ENCODE measurements at regions not wholly inside any gene's neighbourhood (a gene's known extent, or its start where the extent isn't known, plus 50 kb on each side); places are given as distances from the start of the nearest gene placed in this dataset.

GRCh38 chr1:38289034-38289433 is 242.4 kb upstream of the POU3F1 start:
- no peaks in the 10 kb centered on the region for H3K9me3 ChIP-seq (ENCODE audit: insufficient read depth, low read length)
- H3K27me3 ChIP-seq (ENCODE audit: low read length): 0 out of 2 replicates have a peak, but pooled peaks cover 4% of the 10 kb centered on the region
- no peak for TF ChIP-seq EZH2phosphoT487 (conservative IDR thresholded peaks at IDR 0.05; ENCODE audit: low read length)
- TF ChIP-seq, protein P1, sequence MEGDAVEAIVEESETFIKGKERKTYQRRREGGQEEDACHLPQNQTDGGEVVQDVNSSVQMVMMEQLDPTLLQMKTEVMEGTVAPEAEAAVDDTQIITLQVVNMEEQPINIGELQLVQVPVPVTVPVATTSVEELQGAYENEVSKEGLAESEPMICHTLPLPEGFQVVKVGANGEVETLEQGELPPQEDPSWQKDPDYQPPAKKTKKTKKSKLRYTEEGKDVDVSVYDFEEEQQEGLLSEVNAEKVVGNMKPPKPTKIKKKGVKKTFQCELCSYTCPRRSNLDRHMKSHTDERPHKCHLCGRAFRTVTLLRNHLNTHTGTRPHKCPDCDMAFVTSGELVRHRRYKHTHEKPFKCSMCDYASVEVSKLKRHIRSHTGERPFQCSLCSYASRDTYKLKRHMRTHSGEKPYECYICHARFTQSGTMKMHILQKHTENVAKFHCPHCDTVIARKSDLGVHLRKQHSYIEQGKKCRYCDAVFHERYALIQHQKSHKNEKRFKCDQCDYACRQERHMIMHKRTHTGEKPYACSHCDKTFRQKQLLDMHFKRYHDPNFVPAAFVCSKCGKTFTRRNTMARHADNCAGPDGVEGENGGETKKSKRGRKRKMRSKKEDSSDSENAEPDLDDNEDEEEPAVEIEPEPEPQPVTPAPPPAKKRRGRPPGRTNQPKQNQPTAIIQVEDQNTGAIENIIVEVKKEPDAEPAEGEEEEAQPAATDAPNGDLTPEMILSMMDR (IDR thresholded peaks at IDR 0.05; ENCODE audit: insufficient read depth, low read length, poor library complexity, severe bottlenecking): no peak

GRCh38 chr1:38287547-38287946 is 241.0 kb upstream of the POU3F1 start:
- Histone ChIP-seq H3K4me2 (ENCODE audit: low read depth, low read length, poor library complexity, severe bottlenecking) (no peak overlapping the region), H3F3A (ENCODE audit: insufficient read depth) (no peaks in the 10 kb centered on the region), H3K27ac (ENCODE audit: low read depth, low read length) (no peak overlapping the region), H3K4me3 (ENCODE audit: insufficient read depth, low read length, poor library complexity, severe bottlenecking) (no peak overlapping the region), H3K9me3 (ENCODE audit: insufficient read depth, low read length) (no peaks in the 10 kb centered on the region), H3K9ac (ENCODE audit: low read length) (no peak overlapping the region), H3K79me2 (ENCODE audit: insufficient read depth, low read length) (no peaks in the 10 kb centered on the region), H3K9me2 (replicated peaks; ENCODE audit: insufficient read depth, low read length) (no peaks in the 10 kb centered on the region), H2AFZ (ENCODE audit: low read depth, low read length, severe bottlenecking) (no peak overlapping the region), H3K27me3 (ENCODE audit: low read length) (0 out of 2 replicates have a peak, but pooled peaks cover 4% of the 10 kb centered on the region), H3K36me3 (ENCODE audit: low read length) (no peaks in the 10 kb centered on the region), H4K20me1 (ENCODE audit: low read depth, low read length) (no peaks in the 10 kb centered on the region)
- TF ChIP-seq, protein P1 (IDR thresholded peaks at IDR 0.05; ENCODE audit: insufficient read depth, low read length, poor library complexity, severe bottlenecking): no peak
- TF ChIP-seq EZH2phosphoT487 (conservative IDR thresholded peaks at IDR 0.05; ENCODE audit: low read length): no peak

More at GRCh38 chr1:38289034-38289433, 242.4 kb upstream of the POU3F1 start:
- Histone ChIP-seq H3K4me3 (ENCODE audit: insufficient read depth, low read length, poor library complexity, severe bottlenecking) (no peak overlapping the region), H3F3A (ENCODE audit: insufficient read depth) (no peaks in the 10 kb centered on the region), H4K20me1 (ENCODE audit: low read depth, low read length) (no peaks in the 10 kb centered on the region), H3K79me2 (ENCODE audit: insufficient read depth, low read length) (no peaks in the 10 kb centered on the region), H3K9me2 (replicated peaks; ENCODE audit: insufficient read depth, low read length) (no peaks in the 10 kb centered on the region), H3K27ac (ENCODE audit: low read depth, low read length) (no peak overlapping the region), H3K4me2 (ENCODE audit: low read depth, low read length, poor library complexity, severe bottlenecking) (no peak overlapping the region), H3K36me3 (ENCODE audit: low read length) (no peaks in the 10 kb centered on the region), H2AFZ (ENCODE audit: low read depth, low read length, severe bottlenecking) (no peak overlapping the region), H3K9ac (ENCODE audit: low read length) (no peak overlapping the region)

GRCh38 chr1:38287036-38287435 is 240.4 kb upstream of the POU3F1 start:
- Histone ChIP-seq H3K36me3 (ENCODE audit: low read length) (no peaks in the 10 kb centered on the region), H3K79me2 (ENCODE audit: insufficient read depth, low read length) (no peaks in the 10 kb centered on the region), H3K27ac (ENCODE audit: low read depth, low read length) (no peak overlapping the region), H2AFZ (ENCODE audit: low read depth, low read length, severe bottlenecking) (no peak overlapping the region), H4K20me1 (ENCODE audit: low read depth, low read length) (no peaks in the 10 kb centered on the region), H3K9me2 (replicated peaks; ENCODE audit: insufficient read depth, low read length) (no peaks in the 10 kb centered on the region), H3K9ac (ENCODE audit: low read length) (no peak overlapping the region), H3K27me3 (ENCODE audit: low read length) (0 out of 2 replicates have a peak, but pooled peaks cover 4% of the 10 kb centered on the region), H3K4me3 (ENCODE audit: insufficient read depth, low read length, poor library complexity, severe bottlenecking) (no peak overlapping the region), H3K4me2 (ENCODE audit: low read depth, low read length, poor library complexity, severe bottlenecking) (no peak overlapping the region), H3K9me3 (ENCODE audit: insufficient read depth, low read length) (no peaks in the 10 kb centered on the region), H3F3A (ENCODE audit: insufficient read depth) (no peaks in the 10 kb centered on the region)
- TF ChIP-seq, protein P1 (IDR thresholded peaks at IDR 0.05; ENCODE audit: insufficient read depth, low read length, poor library complexity, severe bottlenecking): no peak
- TF ChIP-seq EZH2phosphoT487 (conservative IDR thresholded peaks at IDR 0.05; ENCODE audit: low read length): no peak
